Epithelial cell of proximal tubule (primary cell): ENCODE measurements at regions not wholly inside any gene's neighbourhood (a gene's known extent, or its start where the extent isn't known, plus 50 kb on each side); places are given as distances from the start of the nearest gene placed in this dataset.

Experiments
- DNase-seq: peaks from one replicate; pipeline ENCODE4 v3.0.0-alpha.2; 2011; ENCODE audit warnings: low read depth
- H3K4me3 ChIP-seq: 2 replicates; pipeline ENCODE4 v1.5.1; 2011; ENCODE audit warnings: low read depth, mild to moderate bottlenecking, low read length
- TF ChIP-seq, protein P1 (sequence below): conservative IDR thresholded peaks from 2 replicates; pipeline ENCODE4 v1.5.1; 2012; ENCODE audit warnings: low read depth, mild to moderate bottlenecking, low read length

DNA sequence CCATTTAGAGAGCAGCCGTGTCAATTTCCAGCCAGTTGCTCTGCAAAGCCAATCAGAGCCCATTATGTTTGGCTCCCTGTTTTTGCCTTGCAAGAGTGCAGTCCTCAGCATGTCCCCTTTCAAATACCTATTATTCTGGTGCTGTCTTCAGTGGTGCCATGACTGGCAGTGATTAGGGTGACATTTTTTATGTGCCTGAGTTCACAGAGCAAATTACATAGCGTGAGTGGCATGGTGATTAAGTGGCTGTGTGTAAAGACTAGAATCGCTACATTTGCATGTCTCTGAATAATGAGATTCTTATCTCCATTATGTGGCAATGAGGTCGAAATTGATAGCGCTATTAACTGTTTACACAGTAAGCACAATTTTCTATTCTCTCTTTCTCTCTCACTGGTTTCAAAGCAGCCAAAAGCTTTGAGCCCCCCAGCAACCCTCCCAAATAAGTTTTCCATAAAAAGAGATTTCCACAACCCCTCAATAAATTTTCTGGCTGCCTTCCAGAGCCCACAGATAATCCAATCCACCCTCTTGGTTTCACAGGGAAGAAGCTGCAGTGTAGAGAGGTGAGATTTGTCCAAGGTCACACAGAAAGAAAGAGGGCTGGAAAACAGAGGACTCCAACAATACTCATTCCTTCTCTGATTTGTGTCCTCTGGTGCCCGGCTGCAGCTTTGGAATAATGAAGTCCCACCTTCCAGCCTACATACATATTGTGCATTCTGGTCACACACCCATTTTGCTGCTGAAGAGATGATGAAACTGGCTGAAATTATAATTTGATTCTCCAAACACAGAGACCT is 58.8 kb upstream of the NUDT4 start:
- H3K4me3 ChIP-seq: no peak overlapping the region
- TF ChIP-seq, protein P1, sequence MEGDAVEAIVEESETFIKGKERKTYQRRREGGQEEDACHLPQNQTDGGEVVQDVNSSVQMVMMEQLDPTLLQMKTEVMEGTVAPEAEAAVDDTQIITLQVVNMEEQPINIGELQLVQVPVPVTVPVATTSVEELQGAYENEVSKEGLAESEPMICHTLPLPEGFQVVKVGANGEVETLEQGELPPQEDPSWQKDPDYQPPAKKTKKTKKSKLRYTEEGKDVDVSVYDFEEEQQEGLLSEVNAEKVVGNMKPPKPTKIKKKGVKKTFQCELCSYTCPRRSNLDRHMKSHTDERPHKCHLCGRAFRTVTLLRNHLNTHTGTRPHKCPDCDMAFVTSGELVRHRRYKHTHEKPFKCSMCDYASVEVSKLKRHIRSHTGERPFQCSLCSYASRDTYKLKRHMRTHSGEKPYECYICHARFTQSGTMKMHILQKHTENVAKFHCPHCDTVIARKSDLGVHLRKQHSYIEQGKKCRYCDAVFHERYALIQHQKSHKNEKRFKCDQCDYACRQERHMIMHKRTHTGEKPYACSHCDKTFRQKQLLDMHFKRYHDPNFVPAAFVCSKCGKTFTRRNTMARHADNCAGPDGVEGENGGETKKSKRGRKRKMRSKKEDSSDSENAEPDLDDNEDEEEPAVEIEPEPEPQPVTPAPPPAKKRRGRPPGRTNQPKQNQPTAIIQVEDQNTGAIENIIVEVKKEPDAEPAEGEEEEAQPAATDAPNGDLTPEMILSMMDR: no peak
- no peak for DNase-seq

DNA sequence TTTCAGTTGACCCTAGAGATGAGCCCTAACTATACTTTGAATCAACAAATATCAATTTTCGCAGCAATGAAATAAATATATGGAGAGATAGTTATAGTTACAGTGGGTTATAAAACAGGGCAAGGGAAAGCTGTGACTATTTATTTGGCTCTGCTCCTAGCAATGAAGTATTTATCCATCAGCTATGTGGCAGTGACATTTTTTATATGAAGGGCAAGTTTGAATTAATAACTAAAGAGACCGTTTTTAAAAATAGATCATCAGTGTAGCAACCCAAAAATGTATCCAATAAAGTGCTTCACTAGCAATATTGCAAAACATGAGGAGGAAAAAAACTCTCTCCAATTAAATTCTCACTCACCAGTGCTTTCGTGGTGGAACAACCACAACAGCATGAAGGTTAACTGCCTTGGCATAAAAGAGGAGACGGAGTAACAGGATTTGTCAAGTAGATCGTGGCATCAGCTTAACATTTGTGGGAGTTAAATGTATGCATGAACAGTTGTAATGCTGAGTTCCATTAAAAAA is 58.1 kb upstream of the NUDT4 start:
- DNase-seq: no peak
- TF ChIP-seq, protein P1: no peak
- H3K4me3 ChIP-seq: no peak overlapping the region

DNA sequence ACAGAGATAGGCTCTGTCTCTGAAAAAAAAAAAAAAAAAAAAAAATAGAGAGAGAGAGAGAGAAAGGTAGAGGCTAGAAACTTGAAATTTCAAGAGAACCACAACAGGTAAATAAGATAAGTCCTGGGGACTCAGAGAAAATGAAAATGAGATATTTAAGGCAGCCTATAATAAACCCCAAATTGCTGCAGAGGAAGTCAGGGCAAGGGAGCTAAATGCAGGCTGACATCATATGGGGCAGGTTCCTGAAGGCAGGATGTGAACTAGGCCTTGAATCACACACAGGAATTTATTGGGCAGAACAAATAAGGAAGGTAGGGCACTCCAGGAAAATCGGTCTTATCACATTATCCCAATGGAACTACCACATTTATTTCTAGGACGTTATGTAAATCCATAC is 54.9 kb upstream of the NUDT4 start:
- TF ChIP-seq, protein P1: no peak
- no peak overlapping the region for H3K4me3 ChIP-seq

DNA sequence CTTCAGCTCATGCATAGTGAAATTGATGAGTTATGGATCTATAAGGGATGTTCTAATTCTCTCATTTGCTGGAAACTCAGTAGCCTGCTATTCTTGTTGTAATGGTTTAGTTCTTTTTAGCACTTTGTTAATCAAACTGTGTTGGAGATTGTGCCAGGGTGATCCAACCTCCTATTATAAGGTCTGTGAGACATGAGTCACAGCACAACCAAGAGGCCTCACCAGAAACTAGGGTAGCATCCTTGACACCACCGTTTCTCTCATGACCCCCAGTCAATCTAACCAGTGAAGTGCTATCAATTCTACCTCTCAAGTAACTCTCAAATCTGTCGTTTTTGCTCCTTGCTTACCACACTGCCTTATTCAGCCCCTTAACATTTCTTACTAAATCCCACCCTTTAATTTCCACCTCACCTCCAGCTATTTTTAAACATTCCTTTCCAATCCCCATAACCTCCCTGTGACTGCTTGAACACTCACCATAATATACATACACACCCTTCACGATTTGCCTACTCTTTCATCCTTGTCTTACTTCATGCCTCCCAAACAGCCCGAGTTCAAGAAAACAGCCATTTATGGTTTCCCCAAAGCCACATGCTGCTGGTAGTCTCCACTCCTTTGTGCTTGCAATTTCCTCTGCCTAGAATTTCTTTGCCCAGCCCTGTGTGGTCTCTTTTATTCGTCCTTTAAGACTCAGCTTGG is 53.9 kb upstream of the NUDT4 start:
- TF ChIP-seq, protein P1: no peak
- H3K4me3 ChIP-seq: no peak overlapping the region
- no peak for DNase-seq

More for the DNA sequence above, 54.9 kb upstream of the NUDT4 start:
- DNase-seq: no peak

DNA sequence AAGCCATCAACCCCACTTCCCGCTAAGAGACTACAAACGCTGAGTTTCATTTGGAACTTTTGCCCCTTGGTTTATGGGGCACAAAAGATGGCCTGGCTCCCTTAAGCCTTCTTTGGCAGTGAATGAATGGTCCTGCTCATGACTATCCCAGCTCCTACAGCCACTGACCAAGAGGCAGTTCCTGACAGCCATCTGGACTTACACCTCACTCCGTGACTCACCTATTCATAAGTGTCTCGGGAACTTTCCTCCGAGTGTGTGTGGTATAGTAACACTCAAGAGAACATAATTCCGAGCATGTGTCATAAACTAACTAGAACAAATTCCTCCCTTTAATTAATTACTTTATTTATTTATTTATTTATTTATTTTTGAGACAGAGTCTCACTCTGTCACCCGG is 51.9 kb upstream of the NUDT4 start:
- no peak overlapping the region for H3K4me3 ChIP-seq
- TF ChIP-seq, protein P1: no peak
- peak; percentile 53 for DNase-seq
